HG03575 (cell line): ENCODE measurements at regions not wholly inside any gene's neighbourhood (a gene's known extent, or its start where the extent isn't known, plus 50 kb on each side); places are given as distances from the start of the nearest gene placed in this dataset.

Source experiments
- ATAC-seq: cut with Tn5 transposase; IDR thresholded peaks from one replicate; pipeline ENCODE4 v1.9.1; 2021; ENCODE audit not compliant: unreplicated experiment, insufficient number of reproducible peaks, low FRiP score; ENCODE audit errors: extremely low read depth

GRCh38 chr1:242582669-242583068, 58.2 kb upstream of the PLD5 start:
- ATAC-seq = no peak

GRCh38 chr1:242579528-242580235, 55.2 kb upstream of the PLD5 start:
- no peak for ATAC-seq
